Neural progenitor cell (in vitro differentiated cells): ENCODE measurements at regions not wholly inside any gene's neighbourhood (a gene's known extent, or its start where the extent isn't known, plus 50 kb on each side); places are given as distances from the start of the nearest gene placed in this dataset.
"Not testable (repeated sequence)": the region's sequence is repeated elsewhere in the genome, so short reads cannot be mapped to it uniquely, and the experiment has no call there.

ENCODE experiments used
- DNase-seq: peaks from one replicate; pipeline ENCODE4 v3.0.0-alpha.2; 2016; ENCODE audit warnings: low spot score
- H2AFZ ChIP-seq: fragments of 200-600 bp; sonication (generic); replicated peaks from 2 replicates; pipeline ENCODE4 v1.6.1; 2016; ENCODE audit warnings: antibody characterized with exemption
- H3F3A ChIP-seq: fragments of 200-600 bp; sonication (generic); 2 replicates; pipeline ENCODE4 v1.6.1; 2016; ENCODE audit warnings: antibody characterized with exemption, low read depth
- H3K27ac ChIP-seq: fragments of 200-600 bp; sonication (generic); 2 replicates; pipeline ENCODE4 v1.5.1; 2016; ENCODE audit warnings: mild to moderate bottlenecking
- H3K27me3 ChIP-seq: fragments of 200-600 bp; sonication (generic); 2 replicates; pipeline ENCODE4 v1.6.1; 2016; ENCODE audit warnings: mild to moderate bottlenecking, moderate library complexity
- H3K36me3 ChIP-seq: fragments of 200-600 bp; sonication (generic); 2 replicates; pipeline ENCODE4 v1.5.1; 2016
- H3K4me1 ChIP-seq: fragments of 200-600 bp; sonication (generic); 2 replicates; pipeline ENCODE4 v1.6.1; 2016; ENCODE audit warnings: mixed run types
- H3K4me2 ChIP-seq: fragments of 200-600 bp; sonication (generic); 2 replicates; pipeline ENCODE4 v1.6.1; 2016
- H3K4me3 ChIP-seq: fragments of 200-600 bp; sonication (generic); 2 replicates; pipeline ENCODE4 v1.5.1; 2016
- H3K79me2 ChIP-seq: fragments of 200-600 bp; sonication (generic); 2 replicates; pipeline ENCODE4 v1.6.1; 2016; ENCODE audit warnings: low read depth
- H3K9ac ChIP-seq: fragments of 200-600 bp; sonication (generic); 2 replicates; pipeline ENCODE4 v1.6.1; 2016
- H3K9me3 ChIP-seq: fragments of 200-600 bp; sonication (generic); 2 replicates; pipeline ENCODE4 v1.5.1; 2016; ENCODE audit warnings: low read depth
- H4K20me1 ChIP-seq: fragments of 200-600 bp; sonication (generic); 2 replicates; pipeline ENCODE4 v1.6.1; 2016; ENCODE audit warnings: low read depth
- H3K27ac Mint-ChIP-seq: 3 replicates; pipeline ENCODE4 v1.8.0; 2021; ENCODE audit warnings: mixed read lengths
- H3K27me3 Mint-ChIP-seq: 2 replicates; pipeline ENCODE4 v1.8.0; 2022; ENCODE audit warnings: low read depth, mild to moderate bottlenecking, inconsistent platforms, moderate library complexity, mixed read lengths; ENCODE audit not compliant: insufficient read depth
- H3K36me3 Mint-ChIP-seq: 3 replicates; pipeline ENCODE4 v1.8.0; 2021; ENCODE audit warnings: mixed read lengths
- H3K4me1 Mint-ChIP-seq: 3 replicates; pipeline ENCODE4 v1.8.0; 2021; ENCODE audit warnings: mixed read lengths
- H3K4me3 Mint-ChIP-seq: 3 replicates; pipeline ENCODE4 v1.8.0; 2021; ENCODE audit warnings: mild to moderate bottlenecking, moderate library complexity, mixed read lengths
- H3K9me3 Mint-ChIP-seq: 3 replicates; pipeline ENCODE4 v1.8.0; 2020; ENCODE audit warnings: mixed read lengths
- CTCF ChIP-seq: fragments of 200-600 bp; sonication (generic); IDR thresholded peaks from 2 replicates; pipeline ENCODE4 v1.5.1; 2017; ENCODE audit warnings: antibody characterized with exemption, mild to moderate bottlenecking
- EZH2 ChIP-seq: fragments of 200-600 bp; sonication (generic); IDR thresholded peaks from 2 replicates; pipeline ENCODE4 v1.6.1; 2017; ENCODE audit warnings: antibody characterized with exemption, mild to moderate bottlenecking, moderate library complexity
- EZH2phosphoT487 ChIP-seq: fragments of 200-600 bp; sonication (generic); IDR thresholded peaks from 2 replicates; pipeline ENCODE4 v1.6.1; 2017; ENCODE audit warnings: antibody characterized with exemption

GRCh38 chr9:11182001-11182400, 569.2 kb upstream of the PTPRD start:
- Histone ChIP-seq H3K4me1 (no peaks in the 10 kb centered on the region), H3K9ac (no peak overlapping the region), H3K79me2 (no peaks in the 10 kb centered on the region), H3K27ac (no peak overlapping the region), H3K36me3 (no peaks in the 10 kb centered on the region), H3K9me3 (no peaks in the 10 kb centered on the region), H3K27me3 (no peaks in the 10 kb centered on the region), H3K4me2 (no peak overlapping the region), H3F3A (no peaks in the 10 kb centered on the region), H2AFZ (no peak overlapping the region), H3K4me3 (no peak overlapping the region), H4K20me1 (no peaks in the 10 kb centered on the region)
- no peak for DNase-seq
- Mint-ChIP-seq H3K4me1 (no peaks in the 10 kb centered on the region), H3K36me3 (no peaks in the 10 kb centered on the region), H3K27me3 (no peaks in the 10 kb centered on the region), H3K9me3 (no peaks in the 10 kb centered on the region), H3K4me3 (no peak overlapping the region), H3K27ac (no peak overlapping the region)
- TF ChIP-seq CTCF = no peak
- no peak for TF ChIP-seq EZH2
- no peak for TF ChIP-seq EZH2phosphoT487

GRCh38 chr9:11190719-11191118, 577.9 kb upstream of the PTPRD start:
- H3K4me1 Mint-ChIP-seq = no peaks in the 10 kb centered on the region
- H3F3A ChIP-seq = no peaks in the 10 kb centered on the region
- no peaks in the 10 kb centered on the region for H3K4me1 ChIP-seq
- no peaks in the 10 kb centered on the region for H3K9me3 ChIP-seq
- H3K79me2 ChIP-seq = no peaks in the 10 kb centered on the region
- no peak overlapping the region for H3K4me2 ChIP-seq
- no peak overlapping the region for H3K27ac ChIP-seq
- H3K4me3 Mint-ChIP-seq = no peak overlapping the region
- H3K36me3 Mint-ChIP-seq = no peaks in the 10 kb centered on the region
- no peak overlapping the region for H3K27ac Mint-ChIP-seq
- no peaks in the 10 kb centered on the region for H4K20me1 ChIP-seq
- H3K9me3 Mint-ChIP-seq = peaks cover 14% of the 10 kb centered on the region
- no peak overlapping the region for H3K4me3 ChIP-seq
- no peak for DNase-seq
- no peaks in the 10 kb centered on the region for H3K36me3 ChIP-seq
- H3K9ac ChIP-seq = no peak overlapping the region
- TF ChIP-seq EZH2phosphoT487 = no peak
- no peak for TF ChIP-seq EZH2
- no peak for TF ChIP-seq CTCF
- no peaks in the 10 kb centered on the region for H3K27me3 Mint-ChIP-seq
- no peaks in the 10 kb centered on the region for H3K27me3 ChIP-seq
- H2AFZ ChIP-seq = no peak overlapping the region

- H2AFZ ChIP-seq = no peak overlapping the region
- no peak overlapping the region for H3K27ac ChIP-seq
- H3K4me1 ChIP-seq = no peaks in the 10 kb centered on the region
- no peaks in the 10 kb centered on the region for H3K36me3 ChIP-seq
- H3F3A ChIP-seq = no peaks in the 10 kb centered on the region
- H3K9me3 ChIP-seq = no peaks in the 10 kb centered on the region
- H3K27me3 ChIP-seq = no peaks in the 10 kb centered on the region
- no peak overlapping the region for H3K9ac ChIP-seq
- H3K27ac Mint-ChIP-seq = no peak overlapping the region
- no peaks in the 10 kb centered on the region for H3K27me3 Mint-ChIP-seq
- TF ChIP-seq EZH2phosphoT487 = no peak
- TF ChIP-seq CTCF = no peak
- TF ChIP-seq EZH2 = no peak
- no peak for DNase-seq
- no peaks in the 10 kb centered on the region for H3K79me2 ChIP-seq
- H4K20me1 ChIP-seq = no peaks in the 10 kb centered on the region
- H3K4me3 Mint-ChIP-seq = no peak overlapping the region
- no peak overlapping the region for H3K4me3 ChIP-seq
- H3K36me3 Mint-ChIP-seq = no peaks in the 10 kb centered on the region
- H3K9me3 Mint-ChIP-seq = peaks cover 19% of the 10 kb centered on the region
- H3K4me1 Mint-ChIP-seq = no peaks in the 10 kb centered on the region
- H3K4me2 ChIP-seq = no peak overlapping the region
These were observed 580.2 kb upstream of the PTPRD start for GRCh38 chr9:11192993-11193392.

GRCh38 chr9:11194246-11194645, 581.4 kb upstream of the PTPRD start:
- H3K9ac ChIP-seq = no peak overlapping the region
- H3K79me2 ChIP-seq = no peaks in the 10 kb centered on the region
- H3K36me3 Mint-ChIP-seq = no peaks in the 10 kb centered on the region
- no peaks in the 10 kb centered on the region for H3K9me3 ChIP-seq
- no peak overlapping the region for H3K4me3 Mint-ChIP-seq
- no peaks in the 10 kb centered on the region for H3K27me3 ChIP-seq
- no peak overlapping the region for H3K4me2 ChIP-seq
- DNase-seq = no peak
- no peak overlapping the region for H3K4me3 ChIP-seq
- H4K20me1 ChIP-seq = no peaks in the 10 kb centered on the region
- no peak overlapping the region for H2AFZ ChIP-seq
- H3K9me3 Mint-ChIP-seq = peaks cover 10% of the 10 kb centered on the region
- H3K4me1 Mint-ChIP-seq = peaks cover 2% of the 10 kb centered on the region
- no peaks in the 10 kb centered on the region for H3K4me1 ChIP-seq
- H3K27me3 Mint-ChIP-seq = no peaks in the 10 kb centered on the region
- H3K27ac Mint-ChIP-seq = no peak overlapping the region
- no peaks in the 10 kb centered on the region for H3F3A ChIP-seq
- no peaks in the 10 kb centered on the region for H3K36me3 ChIP-seq
- TF ChIP-seq EZH2 (no peak), CTCF (no peak), EZH2phosphoT487 (no peak)
- H3K27ac ChIP-seq = no peak overlapping the region

- not testable (repeated sequence) for H3K79me2 ChIP-seq, H3K9me3 Mint-ChIP-seq, H3K27me3 ChIP-seq, H3K36me3 Mint-ChIP-seq, H4K20me1 ChIP-seq, H3K27ac ChIP-seq, H3K4me1 ChIP-seq, H3F3A ChIP-seq, H3K9ac ChIP-seq, H3K4me3 Mint-ChIP-seq, DNase-seq, H3K36me3 ChIP-seq, H3K27me3 Mint-ChIP-seq, H3K4me2 ChIP-seq, H3K9me3 ChIP-seq, H2AFZ ChIP-seq, H3K27ac Mint-ChIP-seq, H3K4me3 ChIP-seq, H3K4me1 Mint-ChIP-seq
These were observed 584.1 kb upstream of the PTPRD start for GRCh38 chr9:11196840-11197365.
